Naive thymus-derived CD4-positive, alpha-beta T cell (primary cell): ENCODE measurements at regions not wholly inside any gene's neighbourhood (a gene's known extent, or its start where the extent isn't known, plus 50 kb on each side); places are given as distances from the start of the nearest gene placed in this dataset.
"Not testable (repeated sequence)": the region's sequence is repeated elsewhere in the genome, so short reads cannot be mapped to it uniquely, and the experiment has no call there.

Experiments used
- ATAC-seq: fragments of 150-1000 bp; cut with Tn5 transposase; 2 replicates; pipeline ENCODE4 v1.10.0; 2021; ENCODE audit warnings: mild to moderate bottlenecking, moderate library complexity
- CTCF ChIA-PET: fragments of 350-600 bp; sonication (Branson Sonifier 250); formaldehyde crosslinking; loops from one replicate; lab custom pipeline; 2021; ENCODE audit warnings: antibody characterized with exemption; lab: Charles Lee
- POLR2A ChIA-PET: fragments of 350-600 bp; sonication (Branson Sonifier 250); formaldehyde crosslinking; loops from one replicate; lab custom pipeline; 2021; ENCODE audit warnings: antibody characterized with exemption, inconsistent platforms; lab: Charles Lee
- DNase-seq, 9 donors: peaks; one replicate each; pipeline versions ENCODE4 v3.0.0 to v3.0.0-alpha.2; 2020 to 2022; ENCODE audit warnings: mixed read lengths in 1 of 9
- H3K27ac ChIP-seq: one replicate; pipeline ENCODE4 v1.7.0; 2013; ENCODE audit warnings: mild to moderate bottlenecking, low read depth, low read length, moderate library complexity
- H3K27me3 ChIP-seq, 2 donors: one replicate each; pipeline ENCODE4 v1.7.0; 2013; ENCODE audit warnings: low read length in 2 of 2, mild to moderate bottlenecking in 2 of 2, moderate library complexity in 2 of 2; ENCODE audit not compliant: control insufficient read depth in 2 of 2, insufficient read depth in 2 of 2
- H3K36me3 ChIP-seq, 3 experiments: 1 replicate in 2 of 3; 2 replicates in 1 of 3; pipeline ENCODE4 v1.7.0; 2013; ENCODE audit warnings: low read length in 3 of 3, mild to moderate bottlenecking in 3 of 3, moderate library complexity in 1 of 3; ENCODE audit not compliant: insufficient read depth in 3 of 3, control insufficient read depth in 2 of 3
- H3K4me1 ChIP-seq, 2 donors: one replicate each; pipeline ENCODE4 v1.7.0; 2013; ENCODE audit warnings: low read length in 2 of 2, mild to moderate bottlenecking in 2 of 2, moderate library complexity in 1 of 2; ENCODE audit not compliant: control insufficient read depth in 2 of 2, insufficient read depth in 2 of 2
- H3K4me3 ChIP-seq: 2 replicates; pipeline ENCODE4 v1.7.0; 2013; ENCODE audit warnings: mild to moderate bottlenecking, low read length
- H3K9me3 ChIP-seq, 3 experiments: 1 replicate in 2 of 3; 2 replicates in 1 of 3; pipeline ENCODE4 v1.7.0; 2013; ENCODE audit warnings: low read length in 3 of 3; ENCODE audit not compliant: control insufficient read depth in 2 of 3
- H3K27ac Mint-ChIP-seq, 9 donors: one replicate each; pipeline ENCODE4 v1.8.0; 2020 to 2022; ENCODE audit warnings: mixed read lengths in 9 of 9, mild to moderate bottlenecking in 8 of 9, moderate library complexity in 5 of 9, inconsistent platforms in 2 of 9
- H3K27me3 Mint-ChIP-seq, 5 donors: one replicate each; pipeline ENCODE4 v1.8.0; 2021 to 2022; ENCODE audit warnings: mixed read lengths in 5 of 5, mild to moderate bottlenecking in 1 of 5
- H3K36me3 Mint-ChIP-seq, 5 donors: one replicate each; pipeline ENCODE4 v1.8.0; 2020 to 2022; ENCODE audit warnings: mixed read lengths in 5 of 5, mild to moderate bottlenecking in 3 of 5, inconsistent platforms in 1 of 5
- H3K4me1 Mint-ChIP-seq, 7 donors: one replicate each; pipeline ENCODE4 v1.8.0; 2020 to 2022; ENCODE audit warnings: mixed read lengths in 7 of 7, mild to moderate bottlenecking in 3 of 7, inconsistent platforms in 1 of 7
- H3K4me3 Mint-ChIP-seq, 10 donors: one replicate each; pipeline ENCODE4 v1.8.0; 2020 to 2022; ENCODE audit warnings: mild to moderate bottlenecking in 10 of 10, mixed read lengths in 10 of 10, moderate library complexity in 6 of 10, inconsistent platforms in 2 of 10
- H3K9me3 Mint-ChIP-seq, 11 donors: one replicate each; pipeline ENCODE4 v1.8.0; 2020 to 2022; ENCODE audit warnings: mixed read lengths in 11 of 11, mild to moderate bottlenecking in 4 of 11, inconsistent platforms in 1 of 11, moderate library complexity in 1 of 11
- intact Hi-C, 2 donors: fragments of 100-400 bp; cut with micrococcal nuclease; formaldehyde crosslinking; loops; one replicate each; pipeline ENCODE4 v1.15.1; 2023

DNA sequence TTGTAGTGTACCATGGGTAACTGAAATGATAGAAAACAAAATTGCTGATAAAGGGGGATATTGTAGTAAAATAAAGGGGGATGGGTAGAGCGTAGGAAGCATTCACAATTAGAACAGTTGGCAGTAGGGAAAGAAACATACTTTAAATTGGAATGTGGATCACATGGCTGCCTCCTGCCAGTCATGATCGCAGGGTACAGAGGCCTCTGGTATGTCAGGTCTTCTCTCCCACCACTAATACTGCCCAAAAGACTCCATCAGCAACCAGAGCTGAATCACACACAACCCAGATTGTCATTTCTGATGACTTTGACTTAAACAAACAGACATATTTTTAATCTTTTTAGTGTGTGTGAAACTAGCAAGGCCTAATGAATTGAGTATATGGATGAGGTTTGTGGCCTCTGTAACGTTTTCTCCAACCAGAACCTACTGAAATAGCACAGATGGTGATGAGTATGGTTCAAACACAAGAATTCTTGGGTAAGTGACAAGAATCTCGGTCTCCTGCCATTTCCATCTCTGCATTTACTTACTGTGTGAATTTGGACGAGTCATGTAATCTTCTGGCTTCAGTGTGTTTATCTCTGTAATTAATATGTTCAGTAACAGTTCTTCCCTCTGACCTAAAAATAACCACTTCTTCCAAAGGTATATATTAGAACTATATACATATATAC, 112.6 kb downstream of the USP22 start:
- H3K27ac Mint-ChIP-seq: no peak overlapping the region
- H3K4me3 Mint-ChIP-seq: no peak overlapping the region
- DNase-seq: no peak
- CTCF ChIA-PET: no interaction called here
- Histone ChIP-seq H3K36me3 (no peaks in the 10 kb centered on the region), H3K27me3 (no peaks in the 10 kb centered on the region), H3K9me3 (no peaks in the 10 kb centered on the region), H3K27ac (no peak overlapping the region), H3K4me3 (no peak overlapping the region), H3K4me1 (no peaks in the 10 kb centered on the region)
- H3K27me3 Mint-ChIP-seq: peaks cover 0 to 10% (median 0%) of the 10 kb centered on the region in 5 donors
- intact Hi-C loops: no loop called here
- H3K36me3 Mint-ChIP-seq: no peaks in the 10 kb centered on the region
- POLR2A ChIA-PET: no interaction called here
- ATAC-seq: no peak
- no peaks in the 10 kb centered on the region for H3K9me3 Mint-ChIP-seq
- no peaks in the 10 kb centered on the region for H3K4me1 Mint-ChIP-seq

DNA sequence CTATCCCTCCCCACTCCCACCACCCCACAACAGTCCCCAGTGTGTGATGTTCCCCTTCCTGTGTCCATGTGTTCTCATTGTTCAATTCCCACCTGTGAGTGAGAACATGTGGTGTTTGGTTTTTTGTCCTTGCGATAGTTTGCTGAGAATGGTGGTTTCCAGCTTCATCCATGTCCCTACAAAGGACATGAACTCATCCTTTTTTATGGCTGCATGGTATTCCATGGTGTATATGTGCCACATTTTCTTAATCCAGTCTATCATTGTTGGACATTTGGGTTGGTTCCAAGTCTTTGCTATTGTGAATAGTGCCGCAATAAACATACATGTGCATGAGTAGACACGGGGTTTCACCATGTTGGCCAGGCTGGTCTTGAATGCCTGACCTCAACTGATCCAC, 109.8 kb downstream of the USP22 start:
- ATAC-seq, H3K27me3 ChIP-seq, POLR2A ChIA-PET, DNase-seq, H3K36me3 ChIP-seq, H3K9me3 ChIP-seq, H3K27ac Mint-ChIP-seq, H3K9me3 Mint-ChIP-seq, H3K4me1 ChIP-seq, intact Hi-C loops, H3K36me3 Mint-ChIP-seq, H3K4me3 Mint-ChIP-seq, H3K27ac ChIP-seq, H3K4me1 Mint-ChIP-seq, H3K4me3 ChIP-seq, H3K27me3 Mint-ChIP-seq, CTCF ChIA-PET: not testable (repeated sequence)

DNA sequence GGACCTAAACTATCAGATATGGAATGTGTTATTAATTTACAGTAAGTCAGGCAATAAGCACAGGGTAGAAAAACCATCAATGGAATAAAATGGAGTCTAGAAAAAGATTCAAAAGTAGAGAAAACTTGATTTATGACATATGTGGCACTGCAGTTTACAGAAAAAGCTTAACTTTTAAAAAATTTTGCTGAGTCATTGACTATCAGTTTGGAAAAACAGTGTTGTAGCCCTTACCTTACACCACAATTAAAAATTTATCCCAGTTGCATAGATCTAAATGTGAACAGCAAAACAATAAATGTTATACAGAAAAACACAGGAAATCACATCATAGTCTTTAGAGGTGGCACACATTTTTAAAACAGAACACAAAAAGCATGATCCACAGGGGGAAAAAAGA, 108.5 kb downstream of the USP22 start:
- H3K36me3 ChIP-seq: no peaks in the 10 kb centered on the region
- intact Hi-C loops: no loop called here
- no peak for ATAC-seq
- no peak for DNase-seq
- H3K27ac Mint-ChIP-seq: no peak overlapping the region
- no peaks in the 10 kb centered on the region for H3K4me1 ChIP-seq
- POLR2A ChIA-PET: interaction anchor here (0.6 kb wide), 1 partner anchor 9 kb away, joined by 4 read pairs; no protein-coding TSS in a partner anchor
- H3K4me1 Mint-ChIP-seq: peaks cover 0 to 2% (median 0%) of the 10 kb centered on the region in 7 donors
- peaks cover 0 to 7% (median 0%) of the 10 kb centered on the region in 5 donors for H3K27me3 Mint-ChIP-seq
- H3K9me3 ChIP-seq: no peaks in the 10 kb centered on the region
- CTCF ChIA-PET: no interaction called here
- no peaks in the 10 kb centered on the region for H3K27me3 ChIP-seq
- H3K4me3 ChIP-seq: no peak overlapping the region
- H3K36me3 Mint-ChIP-seq: no peaks in the 10 kb centered on the region
- no peaks in the 10 kb centered on the region for H3K9me3 Mint-ChIP-seq
- H3K27ac ChIP-seq: no peak overlapping the region
- H3K4me3 Mint-ChIP-seq: no peak overlapping the region

DNA sequence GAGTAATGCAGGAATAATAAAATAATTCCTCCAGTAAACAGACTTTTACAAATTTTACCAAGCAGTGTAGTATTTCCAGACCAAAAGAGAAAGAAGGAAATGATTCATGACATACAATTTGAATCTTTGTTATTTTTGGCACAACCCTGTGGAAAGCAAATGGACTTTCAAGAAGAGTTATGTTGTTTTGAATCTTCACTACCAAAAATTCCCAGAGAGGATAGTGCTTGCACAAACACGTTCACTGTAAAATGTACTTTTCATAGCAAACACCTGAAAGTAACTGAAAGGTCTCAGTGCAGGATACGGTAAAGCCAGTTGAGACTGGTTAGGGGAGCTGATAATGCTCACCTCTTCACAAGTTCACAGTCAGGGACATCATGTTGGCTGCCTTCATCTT, 107.1 kb downstream of the USP22 start:
- H3K36me3 Mint-ChIP-seq: no peaks in the 10 kb centered on the region
- no peak overlapping the region for H3K27ac Mint-ChIP-seq
- ChIA-PET CTCF (no interaction called here), POLR2A (no interaction called here)
- no peaks in the 10 kb centered on the region for H3K9me3 ChIP-seq
- no peak overlapping the region for H3K4me3 Mint-ChIP-seq
- intact Hi-C loops: no loop called here
- H3K27me3 Mint-ChIP-seq: peaks cover 0 to 7% (median 0%) of the 10 kb centered on the region in 5 donors
- no peaks in the 10 kb centered on the region for H3K4me1 ChIP-seq
- H3K9me3 Mint-ChIP-seq: no peaks in the 10 kb centered on the region
- DNase-seq (no peak), ATAC-seq (no peak)
- no peak overlapping the region for H3K4me3 ChIP-seq
- no peaks in the 10 kb centered on the region for H3K27me3 ChIP-seq
- H3K36me3 ChIP-seq: no peaks in the 10 kb centered on the region
- H3K4me1 Mint-ChIP-seq: peaks cover 0 to 2% (median 0%) of the 10 kb centered on the region in 7 donors
- H3K27ac ChIP-seq: no peak overlapping the region

DNA sequence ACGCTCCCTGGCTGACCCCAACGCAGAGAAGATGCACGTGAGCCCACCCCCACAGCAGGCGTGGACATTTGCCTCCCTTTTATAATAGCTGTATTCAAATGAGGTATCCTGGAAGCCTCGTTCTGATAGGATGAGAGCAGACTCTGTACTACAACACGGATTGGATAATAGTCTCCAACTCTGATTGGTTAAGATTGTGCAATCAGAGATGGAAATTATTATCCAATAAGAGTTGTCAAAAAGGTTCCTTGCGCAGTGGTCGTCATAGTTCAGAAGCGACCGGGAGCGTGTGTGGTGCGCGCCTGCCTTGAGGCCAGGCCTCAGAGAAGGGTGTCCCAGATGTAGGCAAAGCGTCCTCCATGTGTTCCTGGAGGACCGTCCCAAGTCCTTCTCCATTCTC, 104.6 kb downstream of the USP22 start:
- Mint-ChIP-seq H3K36me3 (no peaks in the 10 kb centered on the region), H3K4me3 (no peak overlapping the region), H3K27ac (no peak overlapping the region), H3K4me1 (peaks cover 0 to 2% (median 0%) of the 10 kb centered on the region in 7 donors), H3K9me3 (peaks cover 0 to 1% (median 0%) of the 10 kb centered on the region in 11 donors), H3K27me3 (peaks cover 0 to 3% (median 0%) of the 10 kb centered on the region in 5 donors)
- ATAC-seq (no peak), DNase-seq (no peak)
- CTCF ChIA-PET: no interaction called here
- H3K27me3 ChIP-seq: no peaks in the 10 kb centered on the region
- no peak overlapping the region for H3K27ac ChIP-seq
- H3K4me3 ChIP-seq: no peak overlapping the region
- POLR2A ChIA-PET: no interaction called here
- no peaks in the 10 kb centered on the region for H3K36me3 ChIP-seq
- H3K4me1 ChIP-seq: no peaks in the 10 kb centered on the region
- no peaks in the 10 kb centered on the region for H3K9me3 ChIP-seq
- intact Hi-C loops: no loop called here

DNA sequence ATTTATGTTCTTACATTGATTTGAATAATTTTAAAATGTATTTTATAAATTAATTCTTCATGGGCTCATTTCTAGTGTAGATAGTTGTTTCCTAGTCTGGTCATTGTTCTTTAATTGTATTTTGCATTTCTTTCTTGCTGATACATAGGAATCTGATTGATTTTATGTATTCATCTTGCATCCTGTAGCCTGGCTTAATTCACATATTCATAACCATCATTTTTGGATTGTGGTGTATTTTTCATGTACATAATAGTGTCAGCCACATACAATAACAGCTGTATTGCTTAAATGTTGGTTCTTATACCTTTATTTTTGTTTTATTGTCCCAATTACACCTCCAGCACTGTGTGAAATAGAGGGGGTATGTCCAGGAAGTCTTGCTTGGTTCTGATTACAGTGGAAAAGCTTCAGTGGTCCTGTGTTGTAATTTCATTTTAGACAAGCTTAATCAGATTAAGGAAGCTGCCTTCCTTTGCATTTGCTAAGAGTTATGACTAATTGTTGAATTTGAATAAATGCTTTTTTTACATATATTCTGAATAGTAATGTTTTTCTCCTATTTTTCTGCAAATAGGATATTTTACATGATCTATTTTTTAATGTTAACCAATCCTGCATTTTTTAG, 103.7 kb downstream of the USP22 start:
- CTCF ChIA-PET: interaction anchor here (0.7 kb wide), 1 partner anchor 25 kb away, joined by 5 read pairs; no protein-coding TSS in a partner anchor
- intact Hi-C loops: no loop called here
- DNase-seq: no peak
- Mint-ChIP-seq H3K27me3 (peaks cover 0 to 3% (median 0%) of the 10 kb centered on the region in 5 donors), H3K9me3 (peaks cover 0 to 1% (median 0%) of the 10 kb centered on the region in 11 donors), H3K27ac (no peak overlapping the region), H3K4me1 (peaks cover 0 to 2% (median 0%) of the 10 kb centered on the region in 7 donors), H3K4me3 (no peak overlapping the region), H3K36me3 (no peaks in the 10 kb centered on the region)
- POLR2A ChIA-PET: no interaction called here
- H3K4me3 ChIP-seq: no peak overlapping the region
- H3K36me3 ChIP-seq: no peaks in the 10 kb centered on the region
- H3K27me3 ChIP-seq: no peaks in the 10 kb centered on the region
- no peak overlapping the region for H3K27ac ChIP-seq
- H3K4me1 ChIP-seq: no peaks in the 10 kb centered on the region
- ATAC-seq: no peak
- no peaks in the 10 kb centered on the region for H3K9me3 ChIP-seq

DNA sequence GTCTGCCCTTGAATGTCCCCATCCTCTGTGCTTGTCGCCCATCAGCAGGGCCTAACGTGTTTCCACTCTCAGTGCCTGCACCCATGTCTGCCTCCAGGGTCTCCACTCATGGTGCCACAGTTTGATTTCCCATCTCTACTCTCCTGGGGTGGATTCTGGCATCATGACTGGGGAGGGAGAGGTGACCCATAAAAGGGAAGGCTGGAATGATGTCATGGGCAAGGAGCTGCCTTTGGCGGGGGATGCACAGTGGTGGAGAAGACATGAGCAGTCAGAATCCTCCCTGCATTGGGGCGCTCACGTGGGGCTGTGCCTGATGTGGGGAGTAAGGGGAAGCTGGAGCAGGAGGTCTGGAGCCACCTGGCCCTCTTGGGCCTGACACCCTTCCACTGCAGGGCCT, 100.9 kb downstream of the USP22 start:
- Mint-ChIP-seq H3K36me3 (peaks cover 0 to 6% (median 0%) of the 10 kb centered on the region in 5 donors), H3K27me3 (peaks cover 0 to 9% (median 5%) of the 10 kb centered on the region in 5 donors), H3K4me1 (no peaks in the 10 kb centered on the region), H3K9me3 (peaks cover 0 to 1% (median 0%) of the 10 kb centered on the region in 11 donors), H3K27ac (no peak overlapping the region), H3K4me3 (no peak overlapping the region)
- no peak for DNase-seq
- Histone ChIP-seq H3K4me1 (no peaks in the 10 kb centered on the region), H3K9me3 (no peaks in the 10 kb centered on the region), H3K27me3 (no peaks in the 10 kb centered on the region), H3K27ac (no peak overlapping the region), H3K4me3 (no peak overlapping the region), H3K36me3 (no peaks in the 10 kb centered on the region)
- ChIA-PET CTCF (no interaction called here), POLR2A (no interaction called here)
- no peak for ATAC-seq
- intact Hi-C loops: no loop called here
